Right ventricle myocardium superior (tissue), 1 donor: ENCODE measurements at regions not wholly inside any gene's neighbourhood (a gene's known extent, or its start where the extent isn't known, plus 50 kb on each side); places are given as distances from the start of the nearest gene placed in this dataset.
"Not testable (repeated sequence)": the region's sequence is repeated elsewhere in the genome, so short reads cannot be mapped to it uniquely, and the experiment has no call there.

Experiments used
- ATAC-seq: fragments of 200-7000 bp; cut with Tn5 transposase; one replicate; pipeline ENCODE4 v1.9.1; 2020; ENCODE audit warnings: mild to moderate bottlenecking; ENCODE audit not compliant: poor library complexity
- DNase-seq: peaks from one replicate; pipeline ENCODE4 v3.0.0-alpha.2; 2020
- intact Hi-C: fragments of 100-400 bp; cut with DNase I; formaldehyde crosslinking; loops from one replicate; pipeline ENCODE4 v1.11.2; 2022
- donor health status: DM: no; HTN: yes; CAD: no; lungs with severe emphysema.

DNA sequence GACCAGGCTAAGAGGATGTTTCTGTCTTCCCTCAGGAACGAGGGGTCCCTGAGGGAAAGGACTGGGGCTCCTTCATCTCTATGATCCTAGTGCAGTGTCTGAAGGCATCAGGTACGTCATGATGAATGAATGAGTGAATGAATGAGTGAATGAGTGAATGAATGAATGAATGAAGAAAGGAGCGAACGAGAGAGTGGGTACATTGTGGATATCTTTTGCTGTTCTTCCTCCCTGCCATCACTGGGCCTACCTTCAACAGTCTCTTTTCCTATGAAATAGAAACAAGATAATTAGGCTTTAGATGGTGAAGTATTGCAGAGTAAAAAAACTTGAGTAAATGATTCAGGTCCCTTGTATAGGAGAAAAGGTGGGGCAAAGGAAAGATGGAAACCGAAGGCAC is 111.3 kb upstream of the CRHR1 start:
- ATAC-seq, result no peak
- DNase-seq, result no peak
- intact Hi-C loops, result no loop called here

DNA sequence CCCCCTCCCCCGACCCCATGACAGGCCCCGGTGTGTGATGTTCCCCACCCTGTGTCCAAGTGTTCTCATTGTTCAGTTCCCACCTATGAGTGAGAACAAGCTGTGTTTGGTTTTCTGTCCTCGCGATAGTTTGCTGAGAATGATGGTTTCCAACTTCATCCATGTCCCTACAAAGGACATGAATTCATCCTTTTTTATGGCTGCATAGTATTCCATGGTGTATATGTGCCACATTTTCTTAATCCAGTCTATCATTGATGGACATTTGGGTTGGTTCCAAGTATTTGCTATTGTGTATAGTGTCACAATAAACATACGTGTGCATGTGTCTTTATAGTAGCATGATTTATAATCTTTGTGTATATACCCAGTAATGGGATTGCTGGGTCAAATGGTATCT is 110.4 kb upstream of the CRHR1 start:
- ATAC-seq, DNase-seq, intact Hi-C loops: not testable (repeated sequence)

DNA sequence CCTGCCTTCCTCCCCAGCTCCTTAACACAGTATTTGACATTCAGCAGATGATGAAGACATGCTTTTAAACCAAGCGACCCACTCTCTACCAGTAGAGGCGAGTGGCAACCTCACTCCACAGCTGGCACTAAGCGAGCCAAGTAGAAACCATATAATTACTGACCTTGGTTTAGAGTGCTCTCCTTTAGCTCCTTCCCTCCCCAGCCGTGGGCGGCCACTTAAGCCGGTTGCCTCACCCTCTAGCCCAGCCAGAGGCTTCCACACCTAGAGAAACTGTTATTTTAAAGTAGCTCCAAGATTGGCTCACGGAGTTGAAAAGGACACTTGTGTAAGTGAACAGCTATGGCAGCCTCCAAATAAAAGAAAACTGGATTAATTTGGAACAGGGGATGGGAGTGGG is 109.1 kb upstream of the CRHR1 start:
- no peak for DNase-seq
- ATAC-seq, result no peak
- intact Hi-C loops, result no loop called here

DNA sequence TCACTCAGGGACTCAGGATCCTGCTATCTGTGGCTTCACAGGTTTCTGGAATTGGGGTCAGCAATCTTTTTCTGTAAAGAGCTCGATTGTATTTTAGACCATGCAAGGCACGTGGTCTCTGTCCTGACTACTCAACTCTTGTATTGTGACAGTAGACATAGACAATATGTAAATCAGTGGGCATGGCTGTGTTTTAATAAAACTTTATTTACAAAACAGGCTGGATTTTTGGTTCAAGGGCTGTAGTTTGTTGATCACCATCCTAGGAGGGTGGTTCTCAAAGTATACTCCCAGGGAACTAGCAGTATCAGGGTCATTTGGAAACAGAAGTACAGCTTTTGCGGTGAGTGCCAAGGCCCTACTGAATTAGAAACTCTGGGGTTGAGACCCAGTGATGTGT is 108.2 kb upstream of the CRHR1 start:
- intact Hi-C loops, result no loop called here
- no peak for DNase-seq
- no peak for ATAC-seq

DNA sequence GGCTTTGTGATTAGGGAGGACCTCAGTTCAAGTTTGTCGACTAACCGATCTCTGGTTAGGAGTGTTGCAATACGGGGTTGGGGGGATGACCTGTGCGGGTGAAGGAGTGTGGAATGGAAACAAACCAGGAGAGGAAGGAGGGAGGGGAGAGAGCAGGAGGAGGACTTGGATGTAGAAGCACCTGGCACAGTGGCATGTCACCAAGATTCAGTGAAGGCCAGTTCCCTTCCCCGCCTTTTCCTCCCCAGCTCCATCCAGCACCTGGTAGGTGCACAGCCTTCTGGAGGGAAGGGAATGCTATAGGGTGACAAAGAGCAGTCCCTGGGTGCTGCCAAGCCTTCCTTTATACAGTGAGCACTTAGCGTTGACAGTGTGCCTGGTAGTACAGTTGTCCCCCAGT is 107.4 kb upstream of the CRHR1 start:
- ATAC-seq, result no peak
- intact Hi-C loops, result no loop called here
- DNase-seq, result no peak

DNA sequence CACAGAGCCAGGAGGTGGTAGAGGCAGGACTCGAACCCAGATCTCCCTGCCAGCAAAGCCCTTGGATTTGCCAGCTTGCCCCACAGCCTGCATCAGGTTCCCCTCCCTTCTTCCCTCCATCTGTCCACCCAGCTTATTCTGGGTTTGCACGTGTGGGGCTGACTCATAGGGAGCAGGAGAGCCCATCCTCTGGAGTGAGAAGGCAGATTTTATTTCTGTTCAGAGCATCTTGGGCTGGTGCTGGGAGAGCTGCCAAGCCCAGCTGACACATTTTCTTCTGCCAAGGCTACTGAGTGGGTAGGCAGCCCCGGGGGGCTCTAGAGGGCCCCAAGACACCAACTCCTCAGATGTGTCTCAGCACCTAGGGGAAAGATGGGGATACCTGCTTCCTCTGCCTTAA is 106.3 kb upstream of the CRHR1 start:
- ATAC-seq, result no peak
- intact Hi-C loops, result no loop called here
- no peak for DNase-seq

DNA sequence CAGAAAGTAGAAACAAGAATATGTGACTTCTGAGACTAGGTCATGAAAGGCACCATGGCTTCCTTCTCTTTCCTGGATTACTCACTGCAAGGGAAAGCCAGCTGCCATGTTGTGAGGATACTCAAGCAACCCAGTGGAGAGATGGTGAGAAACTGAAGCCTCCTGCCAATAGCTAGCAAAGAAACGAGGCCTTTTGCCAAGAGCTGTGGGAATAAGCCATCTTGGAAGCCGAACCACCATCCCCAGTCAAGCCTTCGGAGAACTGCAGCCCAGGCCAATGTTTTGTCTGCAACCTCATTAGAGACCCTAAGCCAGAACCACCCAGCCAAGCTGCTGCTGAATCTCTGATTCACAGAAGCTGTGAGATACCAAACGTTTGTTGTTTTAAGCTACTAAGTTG is 104.7 kb upstream of the CRHR1 start:
- DNase-seq (no peak), ATAC-seq (no peak)
- intact Hi-C loops, result no loop called here

DNA sequence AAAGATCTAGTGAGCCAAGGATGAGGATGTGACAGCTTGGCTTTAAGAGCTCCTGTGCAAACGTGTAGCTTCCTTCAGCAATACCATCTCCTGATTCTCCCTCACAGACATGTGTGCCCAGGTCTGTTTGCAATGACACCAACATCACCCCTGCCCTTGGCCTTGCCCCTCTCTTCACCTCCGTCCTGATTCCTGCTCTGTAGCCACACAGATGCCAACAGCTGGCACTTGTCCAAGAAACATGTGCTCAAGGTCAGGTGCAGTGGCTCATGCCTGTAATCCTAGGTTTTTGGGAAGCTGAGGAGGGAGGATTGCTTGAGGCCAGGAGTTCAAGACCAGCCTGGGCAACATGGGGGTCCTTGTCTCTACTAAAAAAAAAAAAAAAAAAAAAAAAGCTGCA is 103.8 kb upstream of the CRHR1 start:
- ATAC-seq (no peak), DNase-seq (no peak)
- intact Hi-C loops, result no loop called here

DNA sequence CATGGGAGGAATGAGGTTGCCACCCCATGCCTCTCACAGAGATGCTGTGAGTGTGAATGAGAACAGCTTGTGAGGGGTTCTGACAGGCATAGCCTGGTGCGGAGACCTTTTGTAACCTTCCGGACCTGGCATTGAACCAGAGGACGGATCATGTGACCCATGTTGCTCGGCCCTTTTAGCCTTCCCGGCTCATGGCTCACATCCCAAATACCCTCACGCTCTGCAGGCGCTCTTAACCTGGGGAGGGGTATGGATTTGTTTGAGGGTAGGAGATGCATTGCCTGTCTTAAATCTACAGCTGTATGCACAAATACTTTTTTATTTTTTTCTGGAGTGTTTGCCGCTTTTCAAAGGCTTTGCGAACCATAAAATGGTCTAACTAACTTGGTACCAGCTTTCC is 102.4 kb upstream of the CRHR1 start:
- ATAC-seq, result no peak
- intact Hi-C loops, result no loop called here

DNA sequence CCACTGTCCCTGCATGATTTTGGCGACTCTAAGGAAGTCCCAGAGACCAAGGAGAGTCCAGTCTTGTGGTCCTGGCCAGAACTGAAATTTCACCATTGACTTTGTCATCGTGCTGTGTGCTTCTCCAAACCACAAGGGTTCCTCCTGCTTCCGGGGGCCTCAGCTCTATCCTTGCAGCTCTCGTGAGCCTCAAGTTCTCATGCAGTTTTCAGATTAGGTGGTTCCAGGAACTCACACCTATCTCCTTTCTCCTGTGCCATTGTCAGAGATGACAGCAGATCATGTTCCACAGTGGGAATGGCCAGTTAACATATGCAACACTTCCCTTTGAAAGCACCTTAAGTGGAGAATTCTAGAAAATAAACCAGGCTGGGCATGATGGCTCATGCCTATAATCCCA is 97.9 kb upstream of the CRHR1 start:
- no peak for ATAC-seq

More for the DNA sequence above, 102.4 kb upstream of the CRHR1 start:
- DNase-seq, result no peak

DNA sequence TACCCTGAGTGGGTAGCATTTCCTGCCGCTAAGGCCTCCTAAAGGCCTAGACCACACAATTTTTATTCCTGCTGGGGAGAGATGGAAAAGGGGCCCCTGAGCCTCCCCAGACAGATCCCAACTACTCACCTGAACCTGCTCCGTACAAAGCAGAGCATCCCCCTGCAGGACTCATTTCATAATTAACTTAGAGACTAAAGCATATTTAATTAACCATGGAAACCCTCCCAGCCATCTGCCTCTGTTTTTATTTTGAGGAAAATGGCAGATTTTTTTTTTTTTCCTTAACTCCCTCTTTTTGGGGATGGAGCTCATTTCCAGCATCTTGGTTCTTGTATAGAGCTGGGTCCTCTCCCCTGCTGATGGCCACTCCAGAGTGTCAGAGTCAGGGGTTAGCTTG is 96.5 kb upstream of the CRHR1 start:
- DNase-seq, result no peak
- intact Hi-C loops, result no loop called here
- no peak for ATAC-seq

More for the DNA sequence above, 97.9 kb upstream of the CRHR1 start:
- no peak for DNase-seq
- intact Hi-C loops, result no loop called here

DNA sequence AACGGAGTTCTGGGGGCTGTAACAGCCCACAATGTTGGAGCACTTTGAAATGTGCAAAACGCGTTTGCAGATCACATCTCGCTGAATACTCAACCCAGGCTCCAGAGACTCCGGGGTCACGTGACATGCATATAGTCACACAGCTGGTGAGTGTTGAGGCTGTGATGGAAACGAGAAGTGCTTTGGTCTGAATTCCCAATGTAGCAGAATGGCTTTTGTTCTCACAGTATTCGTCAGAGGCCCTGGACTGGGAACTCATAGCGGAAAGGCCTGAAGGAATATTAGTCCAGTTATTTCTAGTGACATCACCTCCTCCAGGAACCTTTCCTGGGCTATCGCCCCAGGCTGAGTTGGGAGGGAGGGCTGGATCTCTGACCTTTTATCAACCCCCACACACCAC is 95.8 kb upstream of the CRHR1 start:
- ATAC-seq, result no peak
- no peak for DNase-seq
- intact Hi-C loops, result no loop called here

DNA sequence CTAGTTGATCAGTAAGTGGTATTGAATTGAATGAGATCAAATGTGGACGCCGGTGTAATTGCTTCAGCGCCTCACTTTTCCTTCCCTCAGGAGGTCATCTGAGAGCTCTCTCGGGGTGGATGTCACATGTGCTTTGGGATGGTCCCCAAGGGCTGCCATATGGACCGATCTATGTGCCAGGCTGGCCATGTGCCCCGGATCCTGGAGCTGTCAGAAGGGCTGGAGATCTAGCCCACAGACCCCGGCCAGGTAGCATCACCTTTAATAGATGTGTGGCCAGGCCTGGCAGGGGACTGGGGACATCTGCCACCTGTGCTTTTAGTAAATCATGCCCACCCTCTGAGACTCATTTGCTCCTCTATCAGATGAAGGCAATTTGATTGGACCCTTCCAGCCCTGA is 95.3 kb upstream of the CRHR1 start:
- intact Hi-C loops, result no loop called here
- no peak for ATAC-seq
- no peak for DNase-seq

DNA sequence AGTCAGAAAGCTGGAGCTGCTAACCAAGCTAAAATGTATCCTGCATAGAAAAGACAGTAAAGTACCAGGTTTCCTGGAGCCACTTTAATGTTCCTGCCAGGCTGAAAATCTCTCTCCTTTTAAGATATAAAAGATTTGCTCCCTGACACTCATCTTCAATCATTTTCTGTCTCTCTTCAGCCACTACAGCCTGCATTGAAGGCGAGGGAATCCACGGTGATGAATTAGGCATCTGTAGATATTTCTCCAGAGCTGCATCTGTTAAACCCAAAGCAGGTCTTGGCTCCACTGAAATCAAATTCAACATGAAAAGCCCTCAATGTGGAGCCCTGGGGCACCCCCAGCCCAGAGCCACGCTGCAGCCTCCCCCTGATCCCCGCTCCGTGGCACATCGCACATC is 94.7 kb upstream of the CRHR1 start:
- intact Hi-C loops, result no loop called here
- DNase-seq, result no peak
- no peak for ATAC-seq

DNA sequence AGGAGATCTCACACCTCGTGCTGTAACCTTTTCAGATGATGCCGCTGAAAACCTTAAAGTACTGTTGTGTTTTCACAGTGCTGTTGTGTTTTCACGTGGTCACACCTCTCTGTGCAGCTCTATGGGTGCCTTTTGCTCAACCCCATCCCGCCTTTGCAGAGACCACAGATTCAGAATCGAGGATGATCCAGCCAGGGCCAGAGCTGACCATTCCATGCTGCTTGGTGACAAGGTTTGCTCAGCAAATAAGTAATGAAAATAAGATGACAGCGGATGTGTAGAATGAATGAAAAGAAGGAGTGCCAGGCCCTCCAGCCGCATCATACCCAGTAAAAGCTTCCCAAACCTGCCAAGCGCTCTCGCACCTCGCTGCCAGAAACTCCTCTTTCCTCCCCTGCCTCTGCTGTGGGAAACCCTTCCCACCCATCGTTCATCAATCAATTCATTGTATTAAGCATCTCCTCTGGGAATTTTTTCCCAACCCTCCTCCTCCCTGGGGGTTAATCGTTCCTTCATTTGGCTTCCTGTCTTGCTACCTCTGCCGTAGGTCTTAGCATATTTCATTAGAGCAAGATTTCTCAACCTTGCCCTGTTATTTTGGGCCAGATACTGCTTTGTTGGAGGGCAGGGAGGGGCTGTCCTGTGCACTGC is 93.4 kb upstream of the CRHR1 start:
- ATAC-seq (no peak), DNase-seq (no peak)
- intact Hi-C loops, result no loop called here

DNA sequence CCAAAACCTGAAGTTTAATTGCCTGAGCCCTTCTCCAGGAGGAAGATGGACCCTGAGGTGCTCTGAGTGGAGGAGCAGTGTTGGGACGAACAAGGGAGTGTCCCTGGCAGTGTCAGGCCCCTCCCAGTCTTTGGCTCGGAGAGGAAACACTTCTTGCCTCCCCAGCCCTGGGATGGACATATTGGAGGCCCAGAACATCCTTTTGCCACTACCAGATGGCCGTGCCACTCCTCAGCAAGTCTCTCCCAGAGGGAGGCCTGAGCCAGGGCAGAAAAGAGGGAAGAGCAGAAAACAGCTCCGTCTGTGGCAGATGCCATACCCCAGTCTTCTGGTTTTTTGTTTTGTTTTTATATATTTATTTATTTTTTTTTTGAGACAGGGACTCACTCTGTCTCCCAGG is 91.5 kb upstream of the CRHR1 start:
- intact Hi-C loops, result no loop called here
- DNase-seq, result no peak
- ATAC-seq, result no peak

DNA sequence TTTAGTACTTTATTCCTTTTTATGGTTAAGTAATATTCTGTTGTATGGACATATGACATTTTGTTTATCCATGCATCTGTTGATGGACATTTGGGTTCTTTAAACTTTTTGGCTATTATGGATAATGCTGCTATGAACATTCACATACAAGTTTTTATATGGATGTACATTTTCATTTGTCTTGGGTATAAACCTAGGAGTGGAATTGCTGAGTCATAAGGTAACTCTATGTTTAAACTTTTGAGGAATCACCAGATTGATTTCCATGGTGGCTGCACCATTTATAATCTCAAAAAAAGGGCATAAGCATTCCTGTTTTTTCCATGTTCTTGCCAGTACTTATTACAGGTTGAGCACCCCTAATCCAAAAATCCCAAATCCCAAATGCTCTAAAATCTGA is 90.3 kb upstream of the CRHR1 start:
- intact Hi-C loops, result no loop called here
- DNase-seq, result no peak
- no peak for ATAC-seq

DNA sequence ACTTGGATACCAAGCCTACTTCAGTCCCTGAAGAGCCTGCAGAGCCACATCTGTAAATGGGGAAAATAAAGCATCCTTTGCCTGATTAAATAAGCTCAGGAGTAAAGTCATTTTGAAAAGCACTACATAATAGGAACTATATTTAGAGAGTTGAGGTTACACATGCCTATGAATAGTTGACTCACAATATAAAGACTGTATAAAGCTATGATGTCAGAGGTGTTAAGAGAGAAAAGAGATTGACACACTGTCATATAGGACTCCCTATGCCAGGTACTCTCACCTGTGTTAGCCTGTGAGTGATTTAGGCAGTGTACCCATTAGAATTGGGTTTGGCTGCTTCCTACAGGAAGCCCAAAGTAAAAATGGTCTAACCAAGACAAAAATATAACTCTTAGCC is 87.7 kb upstream of the CRHR1 start:
- no peak for DNase-seq
- no peak for ATAC-seq
- intact Hi-C loops, result no loop called here

DNA sequence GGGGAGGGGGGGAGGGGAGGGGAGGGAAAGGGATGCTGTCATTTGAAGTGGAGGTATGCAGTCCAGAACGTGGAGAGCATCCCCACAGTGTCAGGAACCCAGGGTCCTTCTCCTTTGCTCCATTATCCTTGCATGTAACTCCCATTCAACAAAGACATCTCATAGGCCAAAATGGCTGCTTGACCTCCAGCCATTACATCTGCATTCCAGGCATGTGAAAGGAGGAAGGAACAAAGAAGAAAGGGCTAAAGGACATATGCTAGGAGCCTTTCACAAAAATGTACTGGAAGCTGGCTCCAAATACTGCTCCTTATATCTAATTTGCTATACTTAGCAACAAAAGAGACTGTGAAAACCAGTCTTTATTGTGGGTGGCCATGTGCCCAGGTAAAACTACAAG is 87.0 kb upstream of the CRHR1 start:
- ATAC-seq (no peak), DNase-seq (no peak)
- intact Hi-C loops, result no loop called here

DNA sequence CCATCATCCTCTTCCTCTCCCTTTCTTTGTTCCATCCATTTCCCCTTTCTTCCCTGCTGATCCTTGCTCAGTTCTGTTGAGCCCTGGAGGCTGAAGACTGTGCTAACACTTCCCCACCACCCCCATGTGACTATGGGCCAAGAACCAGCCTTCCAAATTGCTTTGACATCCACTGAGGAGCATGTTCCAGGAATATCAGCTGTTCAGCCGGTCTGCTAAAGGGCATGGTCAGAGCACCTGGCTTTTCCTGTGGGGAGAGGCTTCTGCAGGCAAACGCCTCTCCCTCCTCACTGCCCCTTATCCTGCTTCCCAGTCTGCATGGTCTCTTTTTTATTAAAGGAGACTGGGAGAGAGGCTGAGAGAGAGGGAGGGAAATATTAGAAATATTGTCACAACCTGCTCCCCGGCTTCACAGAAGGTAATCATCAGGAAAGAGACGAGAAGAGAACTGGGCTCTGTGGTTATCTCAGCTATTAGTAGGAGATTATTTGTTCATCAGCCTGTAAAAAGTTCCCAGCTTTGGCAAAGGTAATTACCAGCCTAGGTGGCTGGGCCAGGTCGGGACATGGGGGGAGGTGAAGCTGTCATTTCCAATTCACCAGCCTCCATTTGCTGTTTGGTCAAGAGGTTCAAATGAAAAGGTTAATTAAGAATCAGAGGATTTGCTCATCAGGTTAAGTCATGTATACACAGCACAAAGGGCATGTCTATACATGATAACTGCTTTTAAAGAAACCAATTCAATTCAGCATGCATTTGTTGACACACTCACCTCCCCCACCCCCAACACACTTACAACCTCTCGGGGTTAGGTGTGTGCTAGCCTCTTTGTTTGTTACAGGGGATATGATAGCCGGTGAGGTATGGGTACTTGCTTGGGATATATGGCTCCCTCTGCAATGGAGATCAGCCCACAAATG is 83.7 kb upstream of the CRHR1 start:
- intact Hi-C loops, result no loop called here
- ATAC-seq (no peak), DNase-seq (no peak)
